A549 (cell line): ENCODE measurements at regions not wholly inside any gene's neighbourhood (a gene's known extent, or its start where the extent isn't known, plus 50 kb on each side); places are given as distances from the start of the nearest gene placed in this dataset.

Experiments
- ATAC-seq, 2 experiments: fragments of 200-7000 bp in 1 of 2; fragments of >200 bp in 1 of 2; cut with Nextera tagmentation in 1 of 2; cut with Tn5 transposase in 1 of 2; 3 replicates each; pipeline versions ENCODE4 v1.8.0 to v1.9.1; 2018 to 2020; ENCODE audit warnings: mild to moderate bottlenecking in 1 of 2, moderate library complexity in 1 of 2
- CTCF ChIA-PET: fragments of 300-600 bp; sonication (Branson Sonifier 250); formaldehyde crosslinking; extraction: SDS; loops from one replicate; lab custom pipeline; 2021; ENCODE audit warnings: antibody characterized with exemption, inconsistent platforms; lab: Yijun Ruan, JAX
- POLR2A ChIA-PET: fragments of 350-600 bp; formaldehyde crosslinking; extraction: SDS; loops from one replicate; lab custom pipeline; 2021; ENCODE audit warnings: antibody characterized with exemption, inconsistent platforms; lab: Yijun Ruan, JAX
- DNase-seq, 2 experiments: peaks; one replicate each; pipeline versions ENCODE4 v3.0.0 to v3.0.0-alpha.2; 2011 to 2016; ENCODE audit warnings: low read depth in 1 of 2, low spot score in 1 of 2
- FAIRE-seq: peaks from 2 replicates; lab custom pipeline; 2011; peaks lifted over from hg19 to GRCh38; lab: Jason Lieb, UNC
- H3K27ac ChIP-seq, 2 experiments: fragments of >200 bp; sonication (Bioruptor Twin); formaldehyde crosslinking; 3 replicates each; pipeline ENCODE4 v1.5.1; 2016 to 2017
- H3K4me1 ChIP-seq: fragments of >200 bp; sonication (Bioruptor Twin); formaldehyde crosslinking; 3 replicates; pipeline ENCODE4 v1.6.1; 2016
- H3K4me2 ChIP-seq: fragments of >200 bp; sonication (Bioruptor Twin); formaldehyde crosslinking; 3 replicates; pipeline ENCODE4 v1.6.1; 2016
- H3K4me3 ChIP-seq: fragments of >200 bp; sonication (Bioruptor Twin); formaldehyde crosslinking; 3 replicates; pipeline ENCODE4 v1.5.1; 2016
- H3K9me3 ChIP-seq: fragments of >200 bp; sonication (Bioruptor Twin); formaldehyde crosslinking; 3 replicates; pipeline ENCODE4 v1.6.1; 2016
- ATOH8 ChIP-seq: fragments of 250-450 bp; sonication (Bioruptor Pico); IDR thresholded peaks from 2 replicates; pipeline ENCODE4 v1.5.0; 2020; ENCODE audit warnings: low read depth, mild to moderate bottlenecking, moderate library complexity
- BHLHE40 ChIP-seq: IDR thresholded peaks from 2 replicates; pipeline ENCODE4 v1.6.1; 2012; ENCODE audit warnings: low read depth, low read length, inconsistent platforms
- CTCF ChIP-seq: fragments of >200 bp; sonication (Bioruptor Twin); formaldehyde crosslinking; IDR thresholded peaks from 3 replicates; pipeline ENCODE4 v1.5.1; 2016
- EHMT2 ChIP-seq: fragments of 200-600 bp; sonication (generic); IDR thresholded peaks from 2 replicates; pipeline ENCODE4 v1.6.1; 2016; ENCODE audit warnings: antibody characterized with exemption, low read depth, mild to moderate bottlenecking, moderate library complexity
- ELK1 ChIP-seq: fragments of 150-350 bp; IDR thresholded peaks from 2 replicates; pipeline ENCODE4 v1.6.1; 2014; ENCODE audit warnings: low read depth, mild to moderate bottlenecking, low read length
- FOSB ChIP-seq: fragments of 250-450 bp; sonication (Bioruptor Pico); IDR thresholded peaks from 2 replicates; pipeline ENCODE4 v1.5.0; 2020; ENCODE audit warnings: mild to moderate bottlenecking, moderate library complexity
- FOSL2 ChIP-seq, 2 experiments: fragments of 450-650 bp in 1 of 2; fragments of >200 bp in 1 of 2; sonication (Bioruptor Twin) in 1 of 2; formaldehyde crosslinking; IDR thresholded peaks; 2 replicates each; pipeline versions ENCODE4 v1.5.0 to v1.6.1; 2016 to 2020; ENCODE audit warnings: mild to moderate bottlenecking in 1 of 2, moderate library complexity in 1 of 2
- GATA3 ChIP-seq: IDR thresholded peaks from 2 replicates; pipeline ENCODE4 v1.6.1; 2012; ENCODE audit warnings: borderline replicate concordance
- HDAC2 ChIP-seq: fragments of 200-600 bp; sonication (generic); IDR thresholded peaks from 2 replicates; pipeline ENCODE4 v1.6.1; 2016
- HEYL ChIP-seq: fragments of 250-450 bp; sonication (Bioruptor Pico); IDR thresholded peaks from 2 replicates; pipeline ENCODE4 v1.8.0; 2021; ENCODE audit warnings: mild to moderate bottlenecking, moderate library complexity
- HOXB5 ChIP-seq: fragments of 250-450 bp; sonication (Bioruptor Pico); IDR thresholded peaks from 2 replicates; pipeline ENCODE4 v1.5.0; 2020; ENCODE audit warnings: mild to moderate bottlenecking, moderate library complexity
- JUN ChIP-seq, 2 experiments: fragments of >200 bp; sonication (Bioruptor Twin); formaldehyde crosslinking; IDR thresholded peaks; 2 replicates in 1 of 2; 3 replicates in 1 of 2; pipeline ENCODE4 v1.6.1; 2016 to 2017
- JUNB ChIP-seq: fragments of >200 bp; sonication (Bioruptor Twin); formaldehyde crosslinking; IDR thresholded peaks from 2 replicates; pipeline ENCODE4 v1.6.1; 2016
- NFE2L2 ChIP-seq: fragments of 150-350 bp; conservative IDR thresholded peaks from 2 replicates; pipeline ENCODE4 v1.6.1; 2014; ENCODE audit warnings: low read length
- NR3C1 ChIP-seq: fragments of >200 bp; sonication (Bioruptor Twin); formaldehyde crosslinking; IDR thresholded peaks from 3 replicates; pipeline ENCODE4 v1.6.1; 2017
- POLR2A ChIP-seq: IDR thresholded peaks from 2 replicates; pipeline ENCODE4 v1.6.1; 2012; ENCODE audit warnings: mild to moderate bottlenecking, low read length
- RARB ChIP-seq: fragments of 250-450 bp; sonication (Bioruptor Pico); IDR thresholded peaks from 2 replicates; pipeline ENCODE4 v1.8.0; 2021; ENCODE audit warnings: mild to moderate bottlenecking, moderate library complexity
- RCOR1 ChIP-seq: fragments of 150-350 bp; IDR thresholded peaks from 2 replicates; pipeline ENCODE4 v1.6.1; 2014; ENCODE audit warnings: antibody characterized with exemption, low read length, low read depth
- TP53 ChIP-seq: fragments of 250-450 bp; sonication (Bioruptor Pico); IDR thresholded peaks from 2 replicates; pipeline ENCODE4 v1.5.0; 2021; ENCODE audit warnings: mild to moderate bottlenecking, moderate library complexity
- ZFP36 ChIP-seq: fragments of 450-650 bp; IDR thresholded peaks from 2 replicates; pipeline ENCODE4 v1.6.1; 2014; ENCODE audit warnings: borderline replicate concordance; ENCODE audit not compliant: partially characterized antibody
- WGBS: methylation state at CpG from one replicate; pipeline ENCODE4 v1.1.6; 2017; ENCODE audit errors: missing lambda C conversion rate; 5-methylcytosine and 5-hydroxymethylcytosine counted together

GRCh38 chr5:92378966-92379611, 996.0 kb upstream of the ARRDC3 start (continued):
- no peak for TF ChIP-seq ZFP36
- no peak for TF ChIP-seq HEYL (CRISPR knock-in tag)
- TF ChIP-seq TP53 (CRISPR knock-in tag) = no peak
- TF ChIP-seq JUN (IDR thresholded peaks at IDR 0.05) = no peak
- no peak for TF ChIP-seq RARB

GRCh38 chr5:92374859-92375258, 991.7 kb upstream of the ARRDC3 start:
- 98% methylated on average over 16 of the region's 20 CpGs for WGBS
- ATAC-seq (no peak), DNase-seq (no peak), FAIRE-seq (no peak)
- POLR2A ChIA-PET = no interaction called here
- no peak overlapping the region for H3K4me2 ChIP-seq
- peaks cover 47% of the 10 kb centered on the region for H3K4me1 ChIP-seq
- no peaks in the 10 kb centered on the region; the same call in 2 of the 3 replicates for H3K9me3 ChIP-seq
- 0 out of 6 replicates have a peak overlapping the region, but pooled peaks of 1 of the 2 experiments have one; percentile 8 for H3K27ac ChIP-seq
- CTCF ChIA-PET = interaction anchor here (0.6 kb wide), 1 partner anchor 1935 kb away, joined by 5 read pairs; no protein-coding TSS in a partner anchor
- TF ChIP-seq JUN (IDR thresholded peaks at IDR 0.05) (no peak), EHMT2 (no peak), NR3C1 (no peak), RCOR1 (no peak), ELK1 (no peak), ZFP36 (no peak), HOXB5 (CRISPR knock-in tag) (no peak), JUNB (no peak), NFE2L2 (no peak), BHLHE40 (no peak), ATOH8 (CRISPR knock-in tag) (no peak), FOSB (CRISPR knock-in tag) (no peak), CTCF (no peak), GATA3 (no peak), HDAC2 (no peak), POLR2A (no peak)
- no peak overlapping the region for H3K4me3 ChIP-seq

- WGBS = 2% methylated on average over 1 of the region's 1 CpG
Measured at GRCh38 chr5:92372766-92373165, 989.6 kb upstream of the ARRDC3 start.

More at GRCh38 chr5:92372766-92373165, 989.6 kb upstream of the ARRDC3 start:
- TF ChIP-seq FOSL2 (IDR thresholded peaks at IDR 0.05) (no peak), FOSL2 (CRISPR knock-in tag; IDR thresholded peaks at IDR 0.05) (peak; percentile 49; the same call in 1 of the 2 replicates), POLR2A (no peak), ATOH8 (CRISPR knock-in tag) (no peak), JUNB (peak; percentile 28; the same call in 1 of the 2 replicates)
- TF ChIP-seq, all 56 proteins: peak for 2
- peak overlapping the region; percentile 59 for H3K4me2 ChIP-seq
- ChIA-PET POLR2A (no interaction called here), CTCF (no interaction called here)
- no peak overlapping the region for H3K4me3 ChIP-seq
- FAIRE-seq (no peak), ATAC-seq (no peak), DNase-seq (no peak)
- H3K9me3 ChIP-seq = peaks cover 9% of the 10 kb centered on the region; the same call in 1 of the 3 replicates
- peak overlapping the region in 1 of 2 experiments; percentile 74; a peak in 3 of 6 replicates for H3K27ac ChIP-seq
- peaks cover 27% of the 10 kb centered on the region for H3K4me1 ChIP-seq
